Left kidney (tissue), 1 donor: ENCODE measurements at regions not wholly inside any gene's neighbourhood (a gene's known extent, or its start where the extent isn't known, plus 50 kb on each side); places are given as distances from the start of the nearest gene placed in this dataset.

Source experiments
- DNase-seq: peaks from one replicate; pipeline ENCODE4 v3.0.0-alpha.2; 2013

GRCh38 chr4:3704669-3705068 lies 61.5 kb upstream of the ADRA2C start:
- DNase-seq = no peak

DNA sequence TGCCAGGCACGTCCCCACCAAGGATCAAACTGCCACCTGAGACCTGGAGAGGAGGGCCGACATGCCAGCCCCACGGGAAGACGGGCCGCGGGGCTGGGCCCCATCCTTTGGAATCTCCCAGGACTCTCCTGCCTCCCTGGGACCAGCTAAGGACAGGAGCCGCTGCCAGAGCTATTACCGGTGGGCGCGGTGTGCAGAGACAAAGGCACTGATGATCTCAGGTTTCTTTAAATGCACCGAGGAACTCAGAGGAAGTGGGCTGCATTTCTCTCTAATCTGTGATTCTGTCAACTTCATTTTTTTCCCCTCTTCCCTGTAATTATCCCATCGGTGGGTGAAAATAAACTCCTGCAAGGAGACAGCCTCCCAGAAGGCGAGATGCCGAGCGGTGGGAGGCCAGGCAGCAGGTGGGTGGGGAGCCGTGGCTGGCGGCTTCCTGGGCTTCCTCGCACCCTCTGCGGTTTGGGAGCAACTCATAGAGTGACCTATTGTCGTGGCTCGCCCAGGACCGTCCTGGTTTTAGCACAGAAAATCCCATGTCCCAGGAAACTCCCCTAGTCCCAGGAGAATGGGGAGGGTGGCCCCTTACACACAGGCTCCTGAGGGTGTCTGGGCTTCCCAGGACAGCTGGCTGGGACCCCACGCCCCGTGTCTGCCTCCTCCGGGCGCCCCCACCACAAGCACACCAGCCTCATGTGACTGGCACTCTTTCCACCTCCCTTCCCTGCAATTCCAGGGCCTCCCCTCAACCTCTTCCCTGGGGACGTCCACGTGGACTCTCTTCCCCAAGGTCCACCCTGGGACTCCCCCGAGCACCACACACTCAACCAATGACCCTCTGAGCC lies 62.3 kb upstream of the ADRA2C start:
- DNase-seq = no peak

GRCh38 chr4:3703343-3703676 lies 62.9 kb upstream of the ADRA2C start:
- no peak for DNase-seq

DNA sequence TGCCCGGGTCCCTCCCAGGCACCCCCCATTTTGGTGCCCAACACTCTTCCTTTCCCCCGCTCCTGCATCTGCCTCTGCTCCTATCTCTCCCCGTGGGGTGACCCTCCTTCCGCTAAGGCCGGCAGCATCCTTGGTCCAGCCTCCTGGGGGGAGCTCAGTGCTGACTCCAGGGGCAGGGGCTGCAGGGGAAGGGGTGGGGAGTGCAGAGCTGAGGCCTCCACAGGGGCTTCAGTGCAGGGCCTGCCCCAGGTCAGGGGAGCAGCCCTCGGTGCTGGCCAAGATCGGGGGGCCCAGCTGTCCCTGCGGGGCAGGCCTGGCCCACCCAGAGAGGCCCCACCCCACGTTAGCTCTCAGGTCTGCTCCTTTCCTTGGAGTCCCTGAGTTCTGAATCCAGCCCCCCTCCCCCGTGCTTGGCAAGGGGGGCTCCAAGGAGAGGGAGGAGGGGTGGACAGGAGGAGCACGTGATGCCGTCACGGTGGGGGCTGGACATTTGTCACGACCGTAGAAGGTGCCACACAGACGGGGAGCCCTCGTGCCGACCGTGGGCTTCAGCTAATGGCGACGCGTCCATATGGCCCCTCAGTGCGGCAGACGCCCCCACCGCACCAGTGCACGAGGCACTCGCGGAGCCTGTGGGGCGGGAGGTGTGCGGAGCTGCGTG lies 63.5 kb upstream of the ADRA2C start:
- DNase-seq = no peak

DNA sequence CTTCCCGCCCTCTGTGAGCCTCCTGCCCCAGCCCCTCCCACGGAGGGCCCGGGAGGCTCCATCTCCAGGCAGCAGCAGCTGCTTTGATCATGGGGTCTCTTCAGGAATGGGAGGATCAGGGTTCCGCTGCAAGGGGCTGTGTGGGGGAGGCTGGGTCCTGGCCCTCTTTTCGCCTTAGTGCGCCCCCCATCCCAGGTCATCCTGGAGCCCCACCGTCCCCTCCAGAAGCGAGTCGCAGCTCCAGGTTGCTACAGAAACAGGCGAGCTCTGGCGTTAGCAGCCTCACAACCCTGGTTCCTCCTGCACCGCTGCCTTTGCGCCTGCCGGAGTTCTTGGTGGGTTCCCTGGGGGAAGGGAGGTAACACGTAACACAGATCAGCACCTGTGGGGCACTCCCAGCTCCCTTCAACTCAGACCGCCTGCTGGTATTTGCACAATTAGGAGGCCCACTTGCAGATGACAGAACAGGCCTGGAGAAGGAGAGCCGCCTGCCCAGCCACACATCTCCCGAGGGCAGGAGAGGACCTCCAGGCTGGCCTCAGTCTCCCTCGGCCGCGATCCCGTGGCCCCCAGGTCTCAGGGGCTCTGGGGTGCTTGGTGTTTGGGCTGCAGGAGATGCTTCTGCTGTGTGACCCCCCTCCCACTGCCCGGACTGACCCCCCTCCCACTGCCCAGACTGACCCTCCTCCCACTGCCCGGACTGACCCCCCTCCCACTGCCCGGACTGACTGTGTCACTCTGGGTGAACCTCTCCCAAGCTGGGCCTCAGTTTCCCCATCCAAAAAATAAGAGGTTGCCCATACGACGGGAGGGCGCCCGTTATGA lies 64.2 kb upstream of the ADRA2C start:
- DNase-seq = no peak

GRCh38 chr4:3701271-3701734 lies 64.9 kb upstream of the ADRA2C start:
- no peak for DNase-seq

GRCh38 chr4:3700736-3701135 lies 65.4 kb upstream of the ADRA2C start:
- no peak for DNase-seq

DNA sequence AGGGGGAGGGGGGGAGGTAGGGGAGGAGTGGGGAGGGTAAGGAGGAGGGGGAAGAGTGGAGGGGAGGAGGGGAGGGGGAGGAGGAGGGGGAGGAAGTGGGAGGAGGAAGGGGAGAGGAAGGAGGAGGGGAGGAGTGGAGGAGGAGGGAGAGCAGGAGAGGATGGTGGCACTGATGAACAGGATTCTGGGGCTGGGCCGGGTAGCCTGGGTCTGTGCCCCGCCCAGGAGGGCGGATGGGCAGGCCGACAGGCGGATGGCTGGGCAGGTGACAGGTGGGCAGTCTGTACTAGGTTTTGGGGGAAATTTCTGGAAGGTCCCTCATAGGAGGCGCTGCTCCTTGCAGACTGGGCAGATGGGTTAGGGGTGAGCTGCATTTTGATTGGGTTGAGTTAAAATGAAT lies 66.0 kb upstream of the ADRA2C start:
- no peak for DNase-seq

DNA sequence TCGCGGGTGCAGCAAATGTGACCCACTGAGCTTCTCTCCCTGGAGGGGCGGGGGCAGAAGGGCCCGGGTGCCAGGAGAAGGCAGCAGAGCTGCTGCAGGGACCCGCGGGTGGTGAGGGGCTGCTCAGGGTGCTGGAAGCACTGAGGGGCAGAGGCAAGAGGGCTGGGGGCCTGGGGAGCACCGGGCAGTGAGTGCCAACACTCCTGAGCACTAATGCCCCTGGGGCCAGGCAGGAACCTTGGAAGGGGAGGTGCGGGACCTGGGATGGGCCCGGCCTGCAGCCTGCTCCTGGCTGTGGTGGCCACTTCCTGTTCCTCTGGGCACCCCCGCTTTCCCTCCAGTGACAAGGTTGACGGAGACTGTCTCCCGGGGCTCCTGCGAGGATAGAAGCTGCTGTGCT lies 66.5 kb upstream of the ADRA2C start:
- no peak for DNase-seq

- DNase-seq = no peak
Observed at GRCh38 chr4:3699261-3699660, 66.9 kb upstream of the ADRA2C start.

DNA sequence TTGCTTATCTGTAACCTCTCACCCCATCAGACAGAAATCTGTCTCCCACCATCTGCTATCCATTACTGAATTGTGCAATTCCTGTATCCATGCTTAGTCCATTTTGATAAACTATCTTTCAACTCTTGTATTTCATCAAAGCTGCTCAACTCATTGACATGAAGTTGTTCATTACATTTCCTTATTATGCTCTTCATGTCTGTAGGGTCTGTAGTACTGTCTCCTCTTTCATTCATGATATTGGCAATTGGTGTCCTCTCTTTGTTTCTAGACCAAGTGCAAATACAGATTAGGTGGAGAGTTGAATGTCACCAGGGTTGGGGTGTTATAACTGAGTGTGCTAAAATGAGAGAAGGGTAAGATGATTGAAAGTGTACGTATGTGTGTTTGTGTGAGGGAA lies 69.2 kb upstream of the ADRA2C start:
- no peak for DNase-seq

DNA sequence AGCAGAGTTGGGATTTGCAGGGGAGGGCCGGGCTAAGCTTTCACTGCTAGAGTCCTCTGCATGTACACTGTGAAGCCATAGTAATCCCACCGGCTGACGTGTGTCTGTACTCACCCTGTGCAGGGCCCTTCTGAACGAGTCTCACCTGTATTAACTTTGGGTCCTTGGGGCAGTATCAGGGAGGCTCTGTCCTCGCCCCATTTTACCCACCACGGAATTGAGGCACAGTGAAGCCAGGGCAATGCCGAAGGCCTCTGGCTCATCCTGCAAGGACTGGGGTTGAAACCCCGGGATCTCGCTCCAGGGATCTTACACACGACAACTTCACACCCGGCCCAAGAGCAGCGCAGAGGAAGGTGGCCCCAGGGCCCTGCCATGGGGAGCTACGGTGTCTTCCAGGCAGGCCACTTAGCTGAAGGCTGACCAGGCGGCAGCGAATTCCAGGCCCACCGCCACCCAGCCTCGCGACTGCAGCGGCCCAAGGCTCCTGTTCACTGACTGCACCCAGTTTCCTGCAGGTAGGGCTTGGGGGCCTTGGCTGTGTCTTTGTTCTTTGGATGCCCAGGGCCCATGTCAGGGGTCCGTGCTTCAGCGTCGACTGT lies 75.5 kb upstream of the ADRA2C start:
- no peak for DNase-seq

- no peak for DNase-seq
Observed at GRCh38 chr4:3689576-3690550, 76.3 kb upstream of the ADRA2C start.

DNA sequence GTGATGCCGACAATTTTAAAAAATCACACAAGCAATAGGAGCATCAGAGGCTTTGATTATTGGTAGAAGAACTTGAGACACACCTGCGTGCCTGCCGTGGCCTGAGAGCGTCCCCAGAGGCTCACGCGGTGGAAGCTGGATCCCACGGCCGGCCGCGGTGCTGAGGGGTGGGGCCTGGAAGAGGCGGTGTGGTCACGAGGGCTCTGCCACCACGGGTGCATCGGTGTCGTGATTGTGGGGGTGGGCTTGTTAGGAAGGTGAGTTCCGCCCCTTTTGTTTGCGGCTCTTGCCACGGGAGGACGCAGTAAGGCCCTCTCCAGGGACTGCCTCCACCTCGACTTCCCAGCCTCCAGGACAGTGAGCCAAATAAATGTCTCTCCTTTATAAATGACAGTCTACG lies 77.2 kb upstream of the ADRA2C start:
- DNase-seq = no peak

GRCh38 chr4:3688018-3688998 lies 77.9 kb upstream of the ADRA2C start:
- DNase-seq = no peak

GRCh38 chr4:3687538-3687937 lies 78.6 kb upstream of the ADRA2C start:
- DNase-seq = no peak

DNA sequence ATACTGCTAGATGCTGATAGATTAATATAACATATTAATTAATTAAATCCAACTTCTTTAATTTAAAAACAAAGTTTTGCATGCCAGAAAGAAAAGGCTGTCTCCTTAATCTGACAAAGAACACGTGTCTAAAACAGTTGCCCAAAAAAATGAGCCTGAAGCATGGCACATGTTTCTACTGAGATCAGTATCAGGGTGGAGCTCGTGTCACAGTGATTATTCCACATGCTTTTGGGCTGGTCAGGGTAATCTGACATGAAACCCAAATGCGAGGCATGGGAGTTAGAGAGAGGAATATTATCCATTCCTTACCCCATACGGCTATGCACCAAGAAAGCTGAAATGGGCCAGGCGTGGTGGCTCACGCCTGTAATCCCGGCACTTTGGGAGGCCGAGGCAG lies 79.4 kb upstream of the ADRA2C start:
- DNase-seq = no peak

DNA sequence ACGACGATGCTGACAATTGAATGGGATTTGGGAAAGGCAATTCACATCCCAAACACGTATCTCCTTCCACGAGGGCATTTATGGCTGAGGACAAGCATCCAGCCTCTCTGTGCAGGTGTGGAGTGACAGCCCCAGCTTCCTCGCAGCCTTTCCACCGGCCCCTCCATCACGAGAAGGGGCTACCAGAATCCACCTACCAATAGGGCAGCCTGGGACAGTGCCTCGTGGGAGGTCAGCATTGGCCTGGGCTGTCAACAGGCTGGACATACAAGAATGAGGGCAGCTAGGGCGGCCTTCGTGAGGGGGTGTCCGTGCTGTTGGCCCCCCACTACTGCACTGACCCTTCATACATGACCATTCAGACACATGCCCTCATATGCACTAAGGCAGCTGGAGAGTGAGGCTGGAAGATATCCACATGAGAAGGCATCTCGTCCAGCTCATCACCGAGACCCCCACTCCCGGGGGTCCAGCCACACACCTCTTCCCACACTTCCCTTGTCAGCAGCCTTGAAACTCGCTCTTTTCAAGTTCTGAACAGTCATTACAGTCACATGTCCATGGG lies 81.0 kb upstream of the ADRA2C start:
- no peak for DNase-seq

DNA sequence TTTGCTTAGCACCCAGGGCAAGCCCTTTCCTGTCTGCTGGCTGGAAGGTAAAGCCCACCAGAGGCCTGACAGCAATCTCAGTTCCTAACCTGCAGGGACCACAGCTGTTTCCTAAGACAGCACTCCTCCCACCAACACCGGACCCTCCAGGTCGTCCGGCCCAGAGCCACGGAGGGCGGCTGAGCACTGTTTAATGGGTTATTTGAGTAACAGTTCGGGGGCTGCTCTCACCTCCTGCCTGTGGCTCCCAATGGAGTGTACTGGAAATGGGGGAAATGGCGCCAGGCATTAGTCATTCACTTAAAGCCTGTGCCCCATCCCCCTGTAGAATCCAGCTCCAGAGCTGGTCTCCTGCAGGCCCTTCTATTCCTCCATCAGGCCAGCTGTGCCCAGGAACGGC lies 81.6 kb upstream of the ADRA2C start:
- DNase-seq = no peak
